Stimulated activated naive CD4-positive, alpha-beta T cell treated with Interleukin-2 at 50 U/mL for 16 hours (primary cell): ENCODE measurements at regions not wholly inside any gene's neighbourhood (a gene's known extent, or its start where the extent isn't known, plus 50 kb on each side); places are given as distances from the start of the nearest gene placed in this dataset.

Experiments
- DNase-seq: peaks from one replicate; lab custom pipeline; 2025; lab: John Stamatoyannopoulos, UW

DNA sequence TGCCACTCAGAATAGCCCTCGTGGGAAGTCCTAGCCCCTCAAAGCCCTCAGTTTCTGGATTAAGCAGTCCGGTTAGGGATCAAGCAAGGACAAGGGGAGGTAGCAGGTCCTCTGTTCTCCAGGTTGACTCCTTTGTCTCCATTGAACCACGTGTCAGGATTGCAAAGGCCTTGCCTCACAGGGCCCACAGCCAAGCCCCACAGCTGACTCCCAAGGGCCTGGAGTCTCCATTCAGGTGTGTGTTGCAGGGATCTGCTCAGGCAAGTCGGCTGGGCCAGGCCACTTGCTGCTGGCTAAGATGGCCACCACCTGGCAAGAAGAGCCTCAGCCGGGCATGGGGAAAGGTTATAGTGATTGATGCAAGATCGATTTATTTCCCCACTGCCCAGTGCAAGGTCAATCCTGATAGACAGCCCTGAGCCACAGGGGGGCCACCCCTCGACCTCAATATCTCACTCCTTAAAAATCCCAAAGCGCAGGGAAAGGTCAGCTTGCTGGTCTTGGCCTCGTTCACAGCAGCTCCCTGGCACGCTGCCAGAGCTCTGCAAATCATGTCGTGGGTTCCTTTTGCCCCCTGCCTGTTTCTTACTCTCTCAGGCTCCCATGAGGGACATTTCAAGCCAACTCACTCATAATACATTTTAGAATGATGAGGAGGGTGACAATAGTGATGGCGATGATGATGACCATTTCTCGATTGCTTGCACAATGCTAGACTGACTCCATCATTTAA lies 75.9 kb downstream of the EDN3 start:
- DNase-seq: no peak

DNA sequence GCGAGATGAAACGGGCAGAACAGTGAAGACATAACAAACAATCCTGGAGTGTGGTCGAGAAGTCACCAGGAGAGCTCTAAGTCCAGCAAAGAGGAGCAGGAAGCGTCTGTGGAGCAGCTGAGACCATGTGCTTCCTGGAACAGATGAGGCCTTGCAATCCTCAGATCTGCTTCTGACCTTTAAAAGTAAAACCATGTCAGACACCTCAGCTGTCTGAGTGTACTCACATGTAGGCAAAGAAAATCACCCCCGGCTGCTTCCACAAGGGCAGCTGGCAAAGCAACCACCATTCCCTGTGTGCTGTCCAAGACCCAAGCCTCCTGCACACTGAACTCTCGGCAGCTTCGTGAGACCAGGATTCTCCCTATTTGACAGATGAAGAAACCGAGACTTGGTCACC lies 76.6 kb downstream of the EDN3 start:
- no peak for DNase-seq

DNA sequence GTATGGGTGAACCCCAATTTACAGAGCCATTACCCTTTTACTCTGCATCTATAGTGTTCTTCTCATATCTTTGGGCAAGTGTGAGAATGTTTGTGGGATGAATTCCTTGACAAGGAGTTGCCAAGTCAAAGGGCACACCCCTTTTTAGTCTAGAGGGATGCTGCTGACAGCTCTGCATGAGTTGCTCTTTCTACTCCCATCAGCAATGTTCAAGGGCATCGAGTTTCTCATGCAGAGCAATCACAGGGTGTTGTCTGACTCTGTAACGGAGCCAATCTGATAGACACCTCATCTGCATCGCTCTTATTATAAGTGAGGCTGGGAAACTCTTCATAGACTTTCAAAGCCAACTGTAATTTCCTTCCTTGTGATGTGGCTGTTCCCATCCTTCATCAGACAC lies 77.4 kb downstream of the EDN3 start:
- no peak for DNase-seq

DNA sequence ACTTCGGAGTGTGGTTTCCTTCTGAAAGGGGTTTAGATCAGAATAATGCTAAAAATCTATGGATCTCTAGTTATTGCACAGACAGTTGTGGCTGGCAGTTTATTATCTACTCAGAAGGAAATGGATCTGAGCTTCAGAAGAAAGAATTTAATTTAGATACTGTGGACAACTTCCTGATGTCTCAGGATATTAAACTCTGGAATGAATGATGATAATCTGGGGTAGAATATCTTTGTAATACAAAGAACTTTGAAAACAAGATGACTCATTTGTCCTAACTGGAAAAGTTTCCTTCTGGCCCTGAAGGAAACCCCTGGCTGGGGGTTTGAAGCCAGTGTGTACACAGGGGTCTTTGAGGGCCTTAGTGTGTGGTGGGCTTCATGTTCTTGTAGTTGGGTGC lies 78.0 kb downstream of the EDN3 start:
- no peak for DNase-seq

DNA sequence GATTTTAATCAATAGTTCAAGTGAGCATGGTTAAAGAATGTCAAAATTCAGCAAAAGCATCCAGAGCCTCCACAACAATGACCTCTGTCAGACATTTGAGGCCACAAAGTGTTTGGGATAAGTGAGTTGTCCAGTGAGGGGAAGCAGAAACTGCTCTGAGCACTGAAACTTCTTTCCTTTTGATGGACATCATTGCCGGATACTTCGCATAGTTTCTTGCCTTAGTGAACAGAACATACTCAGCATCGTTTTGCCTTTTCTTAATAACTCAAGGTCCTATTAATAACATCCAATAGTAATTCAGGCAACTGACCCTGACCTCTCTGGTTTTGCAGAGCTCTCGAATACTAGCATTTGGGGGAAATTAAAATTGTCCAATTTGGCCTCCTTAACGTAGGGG lies 78.6 kb downstream of the EDN3 start:
- no peak for DNase-seq

DNA sequence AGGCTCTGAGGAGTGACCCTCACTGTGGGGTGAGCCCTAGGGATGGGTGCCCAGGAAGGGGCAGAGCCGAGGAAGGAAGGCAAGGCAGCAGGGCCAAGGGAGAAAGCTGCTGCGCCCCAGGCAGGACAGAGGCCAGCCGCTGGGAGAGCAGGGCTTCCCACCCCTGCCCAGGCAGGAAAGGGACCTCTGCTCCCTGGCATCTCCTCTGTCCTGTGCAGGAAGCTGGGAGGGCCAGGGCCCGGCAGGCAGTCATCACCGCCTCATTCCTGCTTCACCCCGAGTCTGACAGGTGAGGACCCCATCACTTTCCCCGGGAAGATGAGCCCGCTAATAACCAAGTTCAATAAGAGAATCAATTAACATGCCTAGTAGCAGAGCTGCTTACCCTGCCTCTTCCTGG lies 81.3 kb downstream of the EDN3 start:
- no peak for DNase-seq

DNA sequence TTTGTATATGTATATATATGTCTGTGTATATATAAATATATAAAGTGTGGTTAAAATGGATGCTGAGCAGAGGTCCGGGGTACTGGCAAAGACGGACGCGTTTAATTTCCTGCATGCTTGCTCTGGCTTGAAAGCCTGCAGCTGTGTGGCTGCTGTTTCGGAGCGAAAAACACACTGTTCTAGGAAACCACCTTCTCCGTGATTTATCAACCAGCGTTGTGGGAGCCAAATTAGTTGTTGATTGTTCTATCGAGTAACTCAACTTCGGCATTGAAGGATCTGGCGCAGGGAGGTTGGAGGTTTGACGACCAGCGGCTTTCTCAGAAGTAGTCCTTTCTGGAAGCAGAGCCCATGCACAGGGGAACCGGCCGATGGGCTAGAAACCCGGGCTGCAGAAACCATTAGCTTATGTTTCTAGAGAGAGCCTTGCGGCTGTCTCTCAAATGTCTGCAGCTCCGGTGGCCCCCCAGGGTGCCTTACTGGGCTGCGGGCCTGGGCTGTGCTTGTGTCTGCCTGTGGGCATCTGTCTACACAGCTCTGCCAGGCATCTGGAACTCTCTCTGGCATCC lies 81.8 kb downstream of the EDN3 start:
- no peak for DNase-seq

DNA sequence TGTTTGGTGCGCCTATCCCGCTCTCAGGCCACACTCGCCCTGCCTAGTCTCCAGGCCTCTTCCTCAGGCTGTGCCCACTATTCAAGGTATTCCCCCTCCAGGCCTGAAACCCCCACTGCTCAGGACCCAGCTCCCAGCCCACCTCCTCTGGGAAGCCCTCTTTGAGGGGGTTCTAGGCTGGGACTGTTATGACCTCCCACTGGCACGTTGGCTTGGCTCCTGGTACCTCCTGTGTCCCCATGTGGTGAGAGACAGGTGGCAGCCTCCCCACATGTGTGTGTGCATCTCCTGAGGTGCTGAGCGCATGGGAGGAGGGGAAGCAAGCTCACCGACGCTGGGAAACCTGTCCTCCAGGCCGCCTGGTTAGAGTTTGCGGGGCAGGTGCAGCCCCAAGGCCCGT lies 82.5 kb downstream of the EDN3 start:
- no peak for DNase-seq

DNA sequence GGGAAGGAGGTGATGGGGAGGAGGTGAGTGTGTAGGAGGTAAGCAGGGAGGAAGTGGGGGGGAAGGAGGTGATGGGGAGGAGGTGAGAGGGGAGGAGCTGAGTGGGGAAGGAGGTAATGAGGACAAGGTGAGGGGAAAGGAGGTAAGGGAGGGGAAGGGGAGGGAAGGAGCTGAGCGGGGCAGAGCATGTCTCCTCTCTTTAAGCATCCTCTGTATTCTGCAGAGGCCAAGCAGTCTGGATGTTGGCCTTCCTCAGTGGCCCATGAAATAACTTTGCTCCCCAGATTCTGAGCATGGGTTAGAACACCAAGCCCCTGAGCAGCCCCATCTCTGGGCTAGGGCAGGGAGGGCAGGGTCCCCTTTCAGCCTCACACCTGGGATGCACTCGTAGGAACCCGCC lies 84.6 kb downstream of the EDN3 start:
- no peak for DNase-seq

DNA sequence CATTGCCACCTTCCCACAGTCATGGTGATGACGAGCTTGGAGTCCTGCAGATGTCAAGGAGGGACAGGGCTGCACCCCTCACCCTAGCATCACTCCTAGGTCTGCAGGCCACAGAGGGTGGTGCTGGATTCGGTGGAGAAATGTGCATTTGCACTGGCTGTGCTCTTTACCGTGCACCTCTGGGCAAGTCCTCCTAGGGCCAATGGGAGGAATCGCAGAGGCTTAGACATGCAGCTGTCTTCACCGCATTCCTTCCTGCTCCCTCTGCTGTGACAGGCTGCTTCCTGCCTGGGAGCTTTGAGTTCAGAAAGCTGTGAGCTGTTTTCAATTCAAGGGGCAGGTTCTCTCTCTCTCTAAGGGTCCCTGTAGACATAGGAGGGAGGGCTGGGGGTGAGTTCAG lies 85.1 kb downstream of the EDN3 start:
- no peak for DNase-seq

DNA sequence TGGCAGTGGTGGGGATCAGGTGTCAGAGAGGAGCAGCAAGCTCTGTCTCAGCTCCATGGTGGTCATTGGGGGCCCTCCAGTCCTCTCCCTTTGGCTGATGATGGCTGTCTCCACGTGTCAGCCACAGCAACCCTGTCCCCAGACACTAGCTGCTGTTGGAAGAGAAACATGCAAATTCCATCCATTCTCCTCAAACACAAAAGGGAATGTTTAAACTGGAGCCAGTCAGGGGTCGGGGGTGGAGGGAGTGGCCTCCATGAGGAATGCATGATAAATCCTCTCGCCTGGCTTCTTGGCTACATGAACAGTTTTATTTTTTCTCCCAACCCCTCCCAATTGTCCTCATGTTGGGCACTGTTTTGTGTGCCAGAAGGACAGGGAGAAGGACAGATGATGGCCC lies 86.4 kb downstream of the EDN3 start:
- DNase-seq: no peak

DNA sequence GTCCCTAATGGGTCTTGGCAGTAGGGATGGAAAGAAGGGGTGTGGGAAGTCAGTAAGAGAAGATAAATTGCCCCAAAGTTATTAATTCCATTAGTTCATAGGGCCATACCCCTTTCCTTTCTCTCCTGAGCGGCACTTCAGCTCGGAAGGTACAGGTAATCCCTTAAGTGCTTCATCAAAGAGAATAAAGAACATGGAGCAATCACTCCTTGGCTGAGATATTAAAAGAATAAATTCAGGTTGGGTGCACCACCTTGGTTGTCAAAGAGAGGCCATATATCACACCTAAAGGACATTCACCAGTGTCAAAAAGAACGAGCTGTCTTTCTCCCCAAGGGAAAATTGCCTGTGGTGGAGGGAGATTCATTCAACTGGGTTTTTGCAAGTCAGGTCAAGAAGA lies 87.5 kb downstream of the EDN3 start:
- no peak for DNase-seq

DNA sequence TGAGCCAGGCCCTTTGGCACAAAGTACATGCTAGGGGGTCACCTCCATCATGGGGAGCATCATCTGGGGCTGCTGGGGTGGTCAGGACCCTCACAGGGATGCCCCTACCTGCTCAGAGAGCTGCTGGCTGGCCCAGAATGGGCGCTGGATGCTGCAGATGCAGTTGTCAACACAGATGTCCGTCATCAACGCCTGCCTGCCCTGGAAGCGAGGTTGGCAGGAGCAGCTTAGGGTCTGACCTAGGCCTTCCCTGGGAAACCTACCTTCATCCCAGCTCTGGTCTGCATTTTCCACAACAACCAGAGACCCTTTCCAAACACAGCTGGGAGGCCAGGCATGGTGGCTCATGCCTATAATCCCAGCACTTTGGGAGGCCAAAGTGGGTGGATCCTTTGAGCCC lies 88.0 kb downstream of the EDN3 start:
- no peak for DNase-seq

DNA sequence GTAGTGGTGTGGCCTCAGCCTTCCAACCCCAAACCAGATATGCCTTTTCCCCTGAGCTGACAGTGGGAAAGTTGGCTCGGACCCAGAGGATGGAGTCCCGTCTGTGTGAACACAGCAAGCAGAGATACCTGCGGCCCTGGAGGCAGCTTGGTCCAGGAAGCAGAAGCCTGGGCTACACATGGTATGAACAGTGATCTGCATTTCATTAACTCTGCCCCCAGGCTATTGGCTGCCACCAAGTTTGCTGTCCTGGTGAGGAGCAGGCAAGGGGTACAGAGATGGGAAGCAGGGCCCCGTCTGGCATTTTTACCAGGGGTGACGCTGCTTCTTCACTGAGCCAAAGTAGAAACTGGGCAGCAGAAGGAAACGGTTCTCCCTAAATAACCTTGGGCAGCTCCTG lies 90.0 kb downstream of the EDN3 start:
- no peak for DNase-seq

DNA sequence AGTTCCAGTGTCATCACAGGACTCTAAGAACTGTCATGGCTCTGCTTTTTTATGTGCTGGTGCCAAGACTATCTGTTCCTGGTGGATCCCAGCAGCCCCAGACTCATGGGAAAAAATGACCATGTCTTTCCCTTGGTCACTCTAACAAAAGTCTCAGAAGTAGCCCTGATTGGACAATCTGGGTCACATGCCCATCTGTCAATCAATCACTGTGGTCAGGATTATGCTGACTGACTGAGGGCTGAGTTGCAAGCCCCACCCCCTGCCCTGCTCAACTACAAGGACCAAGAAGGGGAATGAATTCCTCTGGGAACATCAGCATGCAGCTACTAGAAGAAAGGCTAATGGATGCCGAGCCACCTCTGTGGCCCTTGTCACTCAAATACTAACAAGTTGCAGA lies 91.6 kb downstream of the EDN3 start:
- no peak for DNase-seq

DNA sequence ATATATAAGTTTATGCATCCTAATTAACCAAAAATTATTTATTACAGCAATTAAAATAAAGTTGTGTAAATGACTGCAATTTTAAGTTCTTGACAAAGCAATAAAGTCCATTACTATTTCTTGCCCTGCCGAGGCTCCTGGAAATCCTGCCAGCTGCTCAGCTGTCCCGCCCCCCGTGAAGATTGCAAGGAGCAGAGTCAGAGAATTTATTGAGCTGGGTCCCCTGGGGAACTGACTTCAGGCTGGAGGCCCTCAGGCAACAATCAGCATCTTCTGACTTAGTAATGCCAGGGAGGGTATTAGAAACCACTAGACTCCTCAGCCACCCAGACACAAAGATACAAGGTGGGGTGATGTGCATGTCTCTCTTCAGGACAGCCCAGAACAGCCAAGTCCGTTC lies 92.3 kb downstream of the EDN3 start:
- no peak for DNase-seq

DNA sequence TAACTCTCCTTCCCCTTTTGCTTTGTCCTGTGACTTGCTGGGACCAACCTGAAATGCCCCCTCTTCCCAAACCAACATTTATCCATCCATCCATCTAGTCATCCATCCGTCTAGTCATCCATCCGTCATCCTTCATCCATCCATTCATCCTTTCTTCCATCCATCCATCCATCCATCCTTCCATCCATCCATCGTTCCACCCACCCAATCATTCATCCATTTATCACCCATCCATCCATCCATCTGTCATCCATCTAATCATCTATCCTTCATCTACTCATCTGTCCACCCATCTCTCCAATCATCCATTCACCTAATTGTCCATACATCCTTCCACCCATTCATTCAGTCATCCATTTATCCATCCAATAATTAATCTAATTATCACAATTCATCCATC lies 92.7 kb downstream of the EDN3 start:
- DNase-seq: no peak

DNA sequence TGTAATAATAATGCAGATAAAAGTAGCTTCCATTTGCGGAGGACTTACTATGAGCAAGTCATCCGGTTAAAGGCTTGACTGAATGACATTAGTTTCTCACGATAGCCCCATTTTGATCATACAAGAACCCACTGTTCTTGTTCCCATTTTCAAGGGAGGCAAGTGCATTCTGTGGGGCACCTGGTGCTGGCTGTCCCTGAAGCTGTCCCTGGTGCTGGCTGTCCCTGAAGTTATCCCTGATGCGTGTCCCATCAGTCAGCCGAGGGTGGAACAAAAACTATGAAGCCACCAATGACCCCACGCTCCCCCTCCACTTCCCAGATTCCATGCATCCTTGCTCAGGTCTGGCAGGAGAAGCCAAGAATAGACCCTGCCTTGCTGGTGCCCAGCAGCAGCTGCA lies 95.3 kb downstream of the EDN3 start:
- no peak for DNase-seq

DNA sequence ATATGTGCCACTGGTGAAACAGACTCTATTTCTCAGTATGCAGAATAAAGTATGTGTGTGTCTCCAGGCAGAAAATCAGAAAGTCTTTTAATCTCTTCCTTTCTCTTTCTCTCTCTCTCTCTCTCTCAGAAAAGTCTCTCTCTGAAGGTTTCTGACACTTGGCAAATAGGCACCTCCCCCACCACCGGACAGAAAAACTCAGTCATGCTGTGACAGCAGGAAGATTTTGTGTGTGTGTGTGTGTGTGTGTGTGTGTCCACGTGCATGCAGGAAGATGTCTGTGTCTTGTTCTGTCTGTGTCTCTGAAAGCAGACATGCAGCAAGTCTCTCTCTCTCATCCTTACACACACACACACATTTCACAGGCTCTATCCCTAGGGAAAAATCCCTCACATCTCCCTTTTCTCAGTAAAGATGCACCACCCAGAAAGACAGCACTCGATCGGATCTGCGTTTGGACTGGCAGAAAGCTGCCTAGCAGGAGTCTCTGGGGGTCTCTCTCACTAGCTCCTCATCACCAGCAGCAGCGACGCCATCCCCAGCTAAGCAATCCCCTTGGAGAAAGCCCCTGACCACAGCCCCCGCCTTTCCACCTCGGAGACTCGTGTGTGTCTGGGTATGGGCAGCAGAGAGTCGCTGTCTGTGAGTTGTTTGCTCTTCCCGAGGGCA lies 98.3 kb downstream of the EDN3 start:
- no peak for DNase-seq

DNA sequence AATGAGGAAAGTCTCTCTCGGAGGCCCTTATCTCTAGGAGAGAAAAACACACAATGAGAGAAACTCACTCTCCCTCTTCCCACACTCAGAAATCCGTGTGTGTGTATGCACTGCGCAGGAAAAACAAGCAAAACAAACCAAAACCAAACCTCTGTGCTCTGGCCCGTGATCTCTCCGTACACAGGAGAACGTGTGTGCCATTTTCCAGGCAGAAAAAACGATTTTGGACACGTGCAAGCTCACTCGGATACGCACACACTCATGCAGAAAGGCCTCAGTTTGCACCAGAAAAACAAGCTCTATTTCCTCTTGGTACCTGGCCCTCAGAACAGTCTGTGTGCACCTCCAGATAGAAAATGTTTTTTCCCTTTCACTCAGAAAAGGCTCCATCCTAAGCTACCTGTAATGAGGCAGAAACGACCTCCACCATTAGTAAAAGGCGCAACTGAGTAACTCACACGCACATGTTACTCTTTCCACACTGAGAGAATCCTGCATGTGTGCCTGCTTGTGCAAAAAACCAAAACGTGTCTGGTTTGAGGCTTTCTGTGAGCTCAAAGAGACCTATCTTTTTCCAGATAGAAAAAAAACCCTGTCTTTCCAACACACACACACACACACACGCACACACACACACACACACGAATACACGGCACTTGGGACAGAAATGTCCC lies 99.2 kb downstream of the EDN3 start:
- DNase-seq: no peak

DNA sequence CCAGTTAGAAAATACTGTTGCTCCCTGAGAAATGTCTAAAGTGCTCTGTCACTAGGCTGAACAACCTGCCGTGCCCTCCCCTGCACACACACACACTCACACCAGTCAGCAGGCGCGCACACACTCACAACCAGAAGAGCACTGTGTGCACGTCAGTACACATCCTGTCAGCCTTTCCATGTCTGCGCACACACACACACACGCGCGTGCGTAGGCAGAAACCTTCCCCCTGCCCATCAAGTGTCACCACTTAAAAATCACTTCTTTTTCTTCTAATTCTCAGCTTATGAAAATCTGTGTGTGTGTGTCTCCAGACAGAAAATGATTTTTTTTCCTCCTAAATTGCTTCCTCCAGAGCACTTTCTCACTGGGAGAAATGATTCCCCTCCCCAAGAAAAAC lies 100.3 kb downstream of the EDN3 start:
- no peak for DNase-seq

DNA sequence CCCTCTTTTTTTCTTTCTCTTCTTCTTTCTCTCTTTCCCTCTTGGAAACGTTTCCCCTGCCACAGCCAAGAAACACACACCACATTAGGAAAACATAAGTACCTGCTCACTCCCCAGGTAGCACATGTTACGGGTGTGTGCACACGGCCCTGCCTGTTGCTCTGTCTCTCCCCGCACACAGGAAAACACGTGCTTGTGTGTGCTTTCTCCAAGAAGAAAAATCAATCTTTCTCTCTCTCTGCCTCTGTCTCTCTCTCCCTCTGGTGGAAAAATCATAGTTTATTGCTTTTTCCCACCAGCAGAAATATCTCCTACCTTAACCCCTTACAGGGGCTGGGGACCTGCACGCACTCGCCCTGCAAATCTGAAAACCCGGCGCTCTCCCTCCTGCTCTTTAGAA lies 102.3 kb downstream of the EDN3 start:
- DNase-seq: no peak

DNA sequence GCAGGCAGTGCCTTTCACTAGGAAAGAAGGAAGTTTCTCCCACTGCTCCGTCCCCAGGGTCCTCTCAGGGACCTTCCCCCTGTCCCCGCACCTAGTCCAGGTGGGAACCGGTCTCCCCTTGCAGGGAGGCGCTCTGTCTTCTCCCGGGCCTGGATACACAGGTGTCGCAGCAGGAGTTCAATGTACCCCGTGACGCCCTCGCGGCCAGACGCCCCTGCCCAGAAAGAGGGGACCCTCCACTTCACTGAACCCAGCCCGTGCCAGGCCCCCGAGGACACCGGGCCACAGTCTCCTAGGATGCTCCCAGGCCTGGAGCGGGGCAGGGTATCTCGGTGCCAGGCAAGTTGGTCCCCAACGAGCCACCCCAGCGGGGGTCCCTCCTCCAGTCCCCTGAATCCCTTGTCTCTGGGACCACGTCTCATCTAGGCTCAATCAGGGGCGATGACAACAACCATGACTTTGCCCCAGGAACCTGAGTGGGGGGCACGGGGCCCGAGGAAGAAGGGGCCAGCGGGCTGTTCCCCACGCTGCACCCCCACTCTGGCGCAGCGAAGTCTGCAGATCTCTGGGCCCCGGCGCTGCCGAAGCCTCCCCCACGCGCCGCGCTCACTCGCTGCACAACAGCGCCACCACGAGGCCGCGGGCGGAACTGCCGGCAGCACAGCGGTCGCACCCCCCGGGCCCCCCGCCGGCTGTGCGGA lies 103.0 kb downstream of the EDN3 start:
- DNase-seq: peak; percentile 51
